Nephron progenitor cell (in vitro differentiated cells): ENCODE measurements at regions not wholly inside any gene's neighbourhood (a gene's known extent, or its start where the extent isn't known, plus 50 kb on each side); places are given as distances from the start of the nearest gene placed in this dataset.

Experiments used
- DNase-seq: peaks from one replicate; pipeline ENCODE4 v3.0.0; 2021
- H3K27ac Mint-ChIP-seq: 2 replicates; pipeline ENCODE4 v1.8.0; 2021; ENCODE audit warnings: mild to moderate bottlenecking, moderate library complexity, mixed read lengths
- H3K27me3 Mint-ChIP-seq: 2 replicates; pipeline ENCODE4 v1.8.0; 2021; ENCODE audit warnings: mild to moderate bottlenecking, low read depth, mixed read lengths; ENCODE audit not compliant: poor library complexity
- H3K36me3 Mint-ChIP-seq: 2 replicates; pipeline ENCODE4 v1.8.0; 2021; ENCODE audit warnings: low read depth, mixed read lengths
- H3K4me1 Mint-ChIP-seq: 2 replicates; pipeline ENCODE4 v1.8.0; 2021; ENCODE audit warnings: mixed read lengths
- H3K4me3 Mint-ChIP-seq: 2 replicates; pipeline ENCODE4 v1.8.0; 2021; ENCODE audit warnings: mild to moderate bottlenecking, moderate library complexity, mixed read lengths
- H3K9me3 Mint-ChIP-seq: 2 replicates; pipeline ENCODE4 v1.8.0; 2021; ENCODE audit warnings: mild to moderate bottlenecking, moderate library complexity, mixed read lengths
- TF ChIP-seq, protein P1 (sequence below): fragments of 200-600 bp; sonication (generic); IDR thresholded peaks from 2 replicates; pipeline ENCODE4 v1.5.0; 2021; ENCODE audit warnings: antibody characterized with exemption

DNA sequence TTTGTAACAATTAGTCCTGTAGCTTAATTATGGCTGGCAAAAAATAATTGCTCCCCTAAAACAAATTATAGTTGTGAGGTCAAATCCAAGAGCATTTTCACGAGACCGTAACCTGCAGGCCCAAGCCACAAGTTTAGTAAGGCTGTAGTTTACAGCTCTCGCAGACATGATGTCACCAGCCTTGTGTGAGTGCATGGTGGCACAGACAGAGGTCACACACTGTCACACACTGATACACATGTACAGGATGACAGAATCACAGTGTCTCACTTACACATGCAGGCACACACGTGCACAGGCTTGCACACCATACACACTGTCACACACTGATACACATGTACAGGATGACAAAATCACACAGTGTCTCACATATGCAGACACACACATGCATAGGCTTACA is 518.8 kb downstream of the IRX1 start:
- H3K27me3 Mint-ChIP-seq = no peaks in the 10 kb centered on the region
- TF ChIP-seq, protein P1, sequence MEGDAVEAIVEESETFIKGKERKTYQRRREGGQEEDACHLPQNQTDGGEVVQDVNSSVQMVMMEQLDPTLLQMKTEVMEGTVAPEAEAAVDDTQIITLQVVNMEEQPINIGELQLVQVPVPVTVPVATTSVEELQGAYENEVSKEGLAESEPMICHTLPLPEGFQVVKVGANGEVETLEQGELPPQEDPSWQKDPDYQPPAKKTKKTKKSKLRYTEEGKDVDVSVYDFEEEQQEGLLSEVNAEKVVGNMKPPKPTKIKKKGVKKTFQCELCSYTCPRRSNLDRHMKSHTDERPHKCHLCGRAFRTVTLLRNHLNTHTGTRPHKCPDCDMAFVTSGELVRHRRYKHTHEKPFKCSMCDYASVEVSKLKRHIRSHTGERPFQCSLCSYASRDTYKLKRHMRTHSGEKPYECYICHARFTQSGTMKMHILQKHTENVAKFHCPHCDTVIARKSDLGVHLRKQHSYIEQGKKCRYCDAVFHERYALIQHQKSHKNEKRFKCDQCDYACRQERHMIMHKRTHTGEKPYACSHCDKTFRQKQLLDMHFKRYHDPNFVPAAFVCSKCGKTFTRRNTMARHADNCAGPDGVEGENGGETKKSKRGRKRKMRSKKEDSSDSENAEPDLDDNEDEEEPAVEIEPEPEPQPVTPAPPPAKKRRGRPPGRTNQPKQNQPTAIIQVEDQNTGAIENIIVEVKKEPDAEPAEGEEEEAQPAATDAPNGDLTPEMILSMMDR = no peak
- no peaks in the 10 kb centered on the region for H3K9me3 Mint-ChIP-seq
- H3K4me1 Mint-ChIP-seq = peaks cover 31% of the 10 kb centered on the region
- no peak for DNase-seq
- no peak overlapping the region for H3K27ac Mint-ChIP-seq
- no peaks in the 10 kb centered on the region for H3K36me3 Mint-ChIP-seq
- no peak overlapping the region for H3K4me3 Mint-ChIP-seq

DNA sequence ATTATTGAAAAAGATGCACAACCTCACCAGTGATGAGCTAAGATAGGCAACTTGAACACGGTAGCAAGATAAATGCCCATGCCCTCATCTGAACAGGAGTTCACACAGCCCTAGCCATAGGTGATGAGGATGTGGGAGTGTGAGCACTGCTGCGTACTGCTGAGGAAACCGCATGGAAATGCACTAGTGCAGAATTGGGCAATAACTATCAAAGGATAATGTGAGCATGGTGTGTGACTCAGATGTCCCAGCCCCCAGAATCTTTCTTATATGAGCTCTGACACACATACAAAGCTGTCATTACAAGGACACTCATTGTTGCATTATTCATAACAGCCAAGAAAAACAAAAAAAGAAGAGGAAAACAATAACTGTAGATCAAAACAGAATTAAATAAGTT is 521.2 kb downstream of the IRX1 start:
- H3K27me3 Mint-ChIP-seq = peaks cover 5% of the 10 kb centered on the region
- TF ChIP-seq, protein P1 = no peak

DNA sequence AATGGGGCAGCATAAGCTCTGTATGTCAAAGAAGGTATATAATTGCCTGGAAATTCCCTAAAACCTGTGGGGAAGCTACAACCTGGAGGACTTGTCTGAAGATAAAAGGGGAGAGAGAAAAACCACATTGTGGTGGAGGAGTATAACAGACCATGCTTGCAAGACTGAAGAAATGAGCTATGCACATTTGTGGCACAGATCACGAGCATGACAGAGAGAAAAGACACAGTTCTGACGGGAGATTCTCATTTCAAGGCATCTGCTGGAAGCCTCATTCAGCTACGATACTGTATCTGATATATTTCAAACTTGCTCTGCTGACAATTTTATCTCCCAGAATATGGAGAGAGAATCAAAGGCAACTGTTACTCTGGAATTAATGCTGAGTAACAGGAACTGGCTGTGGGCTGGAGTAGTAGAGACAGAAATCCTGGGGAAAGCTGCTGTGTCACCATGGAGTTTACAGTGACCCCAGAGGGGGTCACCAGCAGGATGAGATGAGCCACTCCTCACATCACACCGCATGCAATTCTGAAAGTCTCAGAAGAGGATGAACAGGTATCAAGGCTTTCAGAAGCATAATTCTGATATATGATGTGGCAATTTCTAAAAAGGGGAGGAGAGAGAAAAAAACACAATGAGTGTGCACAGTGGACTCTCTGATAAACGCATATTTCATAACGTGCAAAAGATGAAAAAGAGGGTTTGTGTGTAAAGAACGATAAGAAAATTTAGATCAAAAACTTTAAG is 528.8 kb downstream of the IRX1 start:
- no peak for DNase-seq
- H3K9me3 Mint-ChIP-seq = peaks cover 22% of the 10 kb centered on the region

More for the DNA sequence above, 521.2 kb downstream of the IRX1 start:
- Mint-ChIP-seq H3K36me3 (no peaks in the 10 kb centered on the region), H3K9me3 (no peaks in the 10 kb centered on the region), H3K27ac (no peak overlapping the region), H3K4me1 (peaks cover 17% of the 10 kb centered on the region), H3K4me3 (no peak overlapping the region)
- no peak for DNase-seq

DNA sequence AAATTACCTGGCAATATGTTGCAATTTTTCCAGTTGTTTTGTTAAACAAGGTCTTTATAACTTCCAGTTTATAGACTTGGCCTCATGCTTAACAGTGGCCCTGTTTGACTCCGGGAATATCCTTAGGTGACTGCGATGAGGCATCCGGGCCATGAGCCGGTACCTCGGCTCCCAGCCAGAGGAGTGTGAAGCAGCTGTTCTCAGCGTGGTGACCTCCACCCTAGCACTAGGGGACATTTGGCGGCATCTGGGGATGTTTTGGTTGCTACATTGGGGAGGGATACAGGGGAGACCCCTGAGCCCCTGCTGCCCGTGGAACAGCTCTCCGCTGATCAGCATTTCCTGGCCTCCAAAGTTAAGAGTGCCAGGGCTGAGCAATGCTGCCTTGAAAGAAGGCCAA is 533.4 kb downstream of the IRX1 start:
- Mint-ChIP-seq H3K27me3 (peaks cover 5% of the 10 kb centered on the region), H3K9me3 (peaks cover 22% of the 10 kb centered on the region), H3K36me3 (no peaks in the 10 kb centered on the region), H3K4me1 (peaks cover 13% of the 10 kb centered on the region), H3K27ac (no peak overlapping the region), H3K4me3 (no peak overlapping the region)
- no peak for DNase-seq
- TF ChIP-seq, protein P1 = no peak

More for the DNA sequence above, 528.8 kb downstream of the IRX1 start:
- Mint-ChIP-seq H3K36me3 (no peaks in the 10 kb centered on the region), H3K4me3 (no peak overlapping the region), H3K27ac (no peak overlapping the region), H3K27me3 (peaks cover 6% of the 10 kb centered on the region), H3K4me1 (peaks cover 8% of the 10 kb centered on the region)
- TF ChIP-seq, protein P1 = no peak

DNA sequence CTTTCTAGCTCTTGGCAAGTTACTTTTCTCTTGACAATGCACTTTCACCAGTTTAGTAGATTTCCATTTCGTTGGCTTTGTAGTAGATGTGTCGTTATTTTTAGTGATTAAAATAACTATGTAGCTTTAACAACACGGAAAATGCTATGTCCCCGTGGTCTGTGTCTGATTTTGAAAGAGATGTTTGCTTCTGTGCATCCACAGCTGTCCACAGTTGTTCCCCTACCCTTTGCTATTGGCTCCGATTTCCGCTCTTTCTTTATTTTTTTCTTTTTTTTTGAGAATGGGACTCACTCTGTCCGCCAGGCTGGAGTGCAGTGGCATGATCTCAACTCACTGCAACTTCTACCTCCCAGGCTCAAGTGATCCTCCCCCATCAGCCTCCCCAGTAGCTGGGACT is 533.9 kb downstream of the IRX1 start:
- no peaks in the 10 kb centered on the region for H3K36me3 Mint-ChIP-seq
- DNase-seq = no peak
- H3K27ac Mint-ChIP-seq = no peak overlapping the region
- H3K9me3 Mint-ChIP-seq = peaks cover 22% of the 10 kb centered on the region
- TF ChIP-seq, protein P1 = no peak
- peaks cover 8% of the 10 kb centered on the region for H3K4me1 Mint-ChIP-seq
- peaks cover 5% of the 10 kb centered on the region for H3K27me3 Mint-ChIP-seq
- no peak overlapping the region for H3K4me3 Mint-ChIP-seq

DNA sequence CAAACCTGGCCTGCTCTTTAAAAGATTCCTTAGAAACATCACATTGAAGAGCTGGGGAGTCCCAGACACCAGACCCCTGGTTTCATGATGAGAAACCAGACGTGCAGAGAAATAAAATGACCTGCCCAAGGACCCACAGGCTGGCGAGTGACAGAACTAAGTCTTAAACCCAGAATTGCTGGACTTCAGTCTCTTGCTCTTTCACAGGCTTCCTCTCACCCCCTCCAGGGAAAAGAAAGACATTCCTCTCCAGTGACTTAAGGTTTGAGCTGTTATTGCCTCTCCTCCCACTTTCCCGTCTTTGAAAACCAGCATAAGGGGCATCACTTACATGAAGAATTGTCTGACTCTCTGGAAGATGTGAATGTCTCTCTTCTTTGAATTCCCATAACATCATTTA is 535.2 kb downstream of the IRX1 start:
- Mint-ChIP-seq H3K36me3 (no peaks in the 10 kb centered on the region), H3K27me3 (peaks cover 5% of the 10 kb centered on the region), H3K27ac (no peak overlapping the region), H3K9me3 (peaks cover 22% of the 10 kb centered on the region), H3K4me1 (peaks cover 7% of the 10 kb centered on the region), H3K4me3 (no peak overlapping the region)
- TF ChIP-seq, protein P1 = no peak
- no peak for DNase-seq
